Calu3 (cell line): ENCODE measurements at regions not wholly inside any gene's neighbourhood (a gene's known extent, or its start where the extent isn't known, plus 50 kb on each side); places are given as distances from the start of the nearest gene placed in this dataset.

Experiments
- BruUV-seq: library from RNA; stranded (reverse); fragments of 400-500 nt; replicated peaks from 2 replicates; lab custom pipeline; 2021; lab: Mats Ljungman, UMichigan
- CTCF ChIA-PET: fragments of 300-600 bp; sonication (Branson Sonifier 250); formaldehyde crosslinking; loops from one replicate; lab custom pipeline; 2022; ENCODE audit warnings: antibody characterized with exemption; lab: Charles Lee
- DNase-seq: peaks from one replicate; pipeline ENCODE4 v3.0.0; 2022
- H3K27ac Mint-ChIP-seq: one replicate; pipeline ENCODE4 v1.8.0; 2022; ENCODE audit warnings: mixed read lengths; ENCODE audit not compliant: unreplicated experiment
- H3K27me3 Mint-ChIP-seq: one replicate; pipeline ENCODE4 v1.8.0; 2022; ENCODE audit warnings: mixed read lengths; ENCODE audit not compliant: unreplicated experiment
- H3K36me3 Mint-ChIP-seq: one replicate; pipeline ENCODE4 v1.8.0; 2022; ENCODE audit warnings: mild to moderate bottlenecking, moderate library complexity, mixed read lengths; ENCODE audit not compliant: insufficient read depth, unreplicated experiment
- H3K4me1 Mint-ChIP-seq: one replicate; pipeline ENCODE4 v1.8.0; 2022; ENCODE audit warnings: mild to moderate bottlenecking, low read depth, mixed read lengths; ENCODE audit not compliant: unreplicated experiment
- H3K4me3 Mint-ChIP-seq: one replicate; pipeline ENCODE4 v1.8.0; 2022; ENCODE audit warnings: mild to moderate bottlenecking, low read depth, moderate library complexity, mixed read lengths; ENCODE audit not compliant: unreplicated experiment
- H3K9me3 Mint-ChIP-seq: one replicate; pipeline ENCODE4 v1.8.0; 2022; ENCODE audit warnings: low read depth, mixed read lengths; ENCODE audit not compliant: unreplicated experiment
- intact Hi-C: fragments of 100-400 bp; cut with micrococcal nuclease; formaldehyde crosslinking; loops from one replicate; pipeline ENCODE4 v1.10.0; 2022; ENCODE audit not compliant: unreplicated experiment
- TF ChIP-seq, protein P1 (sequence below): fragments of 200-600 bp; IDR thresholded peaks from one replicate; pipeline ENCODE4 v1.8.0; 2022; ENCODE audit warnings: antibody characterized with exemption; ENCODE audit not compliant: unreplicated experiment

- BruUV-seq: no TSS peak
- DNase-seq: no peak
These were observed 123.8 kb upstream of the CCDC179 start for GRCh38 chr11:22984045-22984444.

GRCh38 chr11:22989371-22989770, 129.1 kb upstream of the CCDC179 start:
- no peaks in the 10 kb centered on the region for H3K27me3 Mint-ChIP-seq
- no peaks in the 10 kb centered on the region for H3K4me1 Mint-ChIP-seq
- H3K9me3 Mint-ChIP-seq: peaks cover 13% of the 10 kb centered on the region
- TF ChIP-seq, protein P1, sequence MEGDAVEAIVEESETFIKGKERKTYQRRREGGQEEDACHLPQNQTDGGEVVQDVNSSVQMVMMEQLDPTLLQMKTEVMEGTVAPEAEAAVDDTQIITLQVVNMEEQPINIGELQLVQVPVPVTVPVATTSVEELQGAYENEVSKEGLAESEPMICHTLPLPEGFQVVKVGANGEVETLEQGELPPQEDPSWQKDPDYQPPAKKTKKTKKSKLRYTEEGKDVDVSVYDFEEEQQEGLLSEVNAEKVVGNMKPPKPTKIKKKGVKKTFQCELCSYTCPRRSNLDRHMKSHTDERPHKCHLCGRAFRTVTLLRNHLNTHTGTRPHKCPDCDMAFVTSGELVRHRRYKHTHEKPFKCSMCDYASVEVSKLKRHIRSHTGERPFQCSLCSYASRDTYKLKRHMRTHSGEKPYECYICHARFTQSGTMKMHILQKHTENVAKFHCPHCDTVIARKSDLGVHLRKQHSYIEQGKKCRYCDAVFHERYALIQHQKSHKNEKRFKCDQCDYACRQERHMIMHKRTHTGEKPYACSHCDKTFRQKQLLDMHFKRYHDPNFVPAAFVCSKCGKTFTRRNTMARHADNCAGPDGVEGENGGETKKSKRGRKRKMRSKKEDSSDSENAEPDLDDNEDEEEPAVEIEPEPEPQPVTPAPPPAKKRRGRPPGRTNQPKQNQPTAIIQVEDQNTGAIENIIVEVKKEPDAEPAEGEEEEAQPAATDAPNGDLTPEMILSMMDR: no peak
- no TSS peak for BruUV-seq
- H3K4me3 Mint-ChIP-seq: no peak overlapping the region
- CTCF ChIA-PET: no interaction called here
- no peak for DNase-seq
- no peak overlapping the region for H3K27ac Mint-ChIP-seq
- intact Hi-C loops: no loop called here
- H3K36me3 Mint-ChIP-seq: no peaks in the 10 kb centered on the region

More at GRCh38 chr11:22984045-22984444, 123.8 kb upstream of the CCDC179 start:
- CTCF ChIA-PET: no interaction called here
- H3K9me3 Mint-ChIP-seq: peaks cover 10% of the 10 kb centered on the region
- no peaks in the 10 kb centered on the region for H3K27me3 Mint-ChIP-seq
- H3K27ac Mint-ChIP-seq: no peak overlapping the region
- TF ChIP-seq, protein P1: no peak
- intact Hi-C loops: no loop called here
- no peaks in the 10 kb centered on the region for H3K4me1 Mint-ChIP-seq
- H3K4me3 Mint-ChIP-seq: no peak overlapping the region
- H3K36me3 Mint-ChIP-seq: no peaks in the 10 kb centered on the region

DNA sequence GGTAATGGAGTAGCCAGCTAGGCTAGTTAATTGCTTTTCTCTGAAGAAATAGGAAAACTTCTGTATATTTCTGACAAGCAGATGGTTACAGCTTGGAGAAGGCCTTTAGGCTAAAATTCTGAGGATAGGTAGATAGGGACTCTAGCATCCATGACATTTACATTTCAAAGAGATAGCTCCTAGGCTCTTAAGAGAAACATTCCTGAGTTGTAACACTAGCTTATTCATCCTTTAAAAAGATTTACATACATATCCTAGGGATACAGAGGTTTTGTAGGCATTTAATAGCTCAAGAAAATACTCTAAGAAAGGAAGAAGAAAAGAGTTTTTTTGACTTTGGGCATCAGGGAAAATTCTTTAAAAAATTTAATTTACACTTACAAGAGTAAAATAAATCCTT, 130.9 kb upstream of the CCDC179 start:
- intact Hi-C loops: no loop called here
- no peaks in the 10 kb centered on the region for H3K27me3 Mint-ChIP-seq
- H3K27ac Mint-ChIP-seq: no peak overlapping the region

DNA sequence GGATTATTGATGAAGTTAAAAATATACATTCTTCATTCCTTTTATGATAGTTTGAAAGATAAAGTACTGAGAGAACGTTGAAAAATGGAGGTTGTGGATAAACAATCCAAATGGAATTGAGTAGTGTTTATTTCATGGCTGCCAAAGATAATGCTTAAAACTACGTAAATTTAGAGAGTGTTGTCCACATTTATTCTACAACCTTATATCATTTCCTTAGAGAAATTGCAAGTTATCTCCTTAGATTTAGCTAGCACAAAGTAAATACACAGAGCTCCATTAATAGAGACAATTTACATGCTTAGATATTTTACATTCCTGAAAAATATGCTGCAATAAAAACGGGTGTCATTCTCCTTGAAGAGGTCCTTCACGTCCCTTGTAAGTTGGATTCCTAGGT, 146.5 kb upstream of the CCDC179 start:
- TF ChIP-seq, protein P1: no peak
- no peaks in the 10 kb centered on the region for H3K27me3 Mint-ChIP-seq
- no peak overlapping the region for H3K27ac Mint-ChIP-seq
- DNase-seq: no peak
- H3K36me3 Mint-ChIP-seq: no peaks in the 10 kb centered on the region
- no peaks in the 10 kb centered on the region for H3K4me1 Mint-ChIP-seq
- H3K9me3 Mint-ChIP-seq: peaks cover 8% of the 10 kb centered on the region
- H3K4me3 Mint-ChIP-seq: no peak overlapping the region
- intact Hi-C loops: no loop called here
- CTCF ChIA-PET: no interaction called here
- no TSS peak for BruUV-seq

More for the DNA sequence above, 130.9 kb upstream of the CCDC179 start:
- Mint-ChIP-seq H3K4me3 (no peak overlapping the region), H3K9me3 (peaks cover 13% of the 10 kb centered on the region), H3K4me1 (no peaks in the 10 kb centered on the region), H3K36me3 (no peaks in the 10 kb centered on the region)
- CTCF ChIA-PET: no interaction called here
- BruUV-seq: no TSS peak
- TF ChIP-seq, protein P1: no peak
- no peak for DNase-seq
